ENCODE measurements at regions not wholly inside any gene's neighbourhood (a gene's known extent, or its start where the extent isn't known, plus 50 kb on each side); places are given as distances from the start of the nearest gene placed in this dataset.

GRCh38 chr13:47764817-47765216 is 236.3 kb downstream of the SUCLA2 start:
- TF ChIP-seq CTCF (IDR thresholded peaks at IDR 0.05) (no peak), POLR2A (IDR thresholded peaks at IDR 0.05) (no peak)
